Fibroblast of villous mesenchyme (primary cell): ENCODE measurements at regions not wholly inside any gene's neighbourhood (a gene's known extent, or its start where the extent isn't known, plus 50 kb on each side); places are given as distances from the start of the nearest gene placed in this dataset.

Experiments used
- DNase-seq: peaks from one replicate; pipeline ENCODE4 v3.0.0-alpha.2; 2010; ENCODE audit warnings: low read depth
- H3K4me3 ChIP-seq: 2 replicates; pipeline ENCODE4 v1.5.1; 2011; ENCODE audit warnings: low read depth, mild to moderate bottlenecking, low read length
- TF ChIP-seq, protein P1 (sequence below): IDR thresholded peaks from 2 replicates; pipeline ENCODE4 v1.5.1; 2012; ENCODE audit warnings: low read depth, mild to moderate bottlenecking, low read length; ENCODE audit not compliant: insufficient read depth

- TF ChIP-seq, protein P1, sequence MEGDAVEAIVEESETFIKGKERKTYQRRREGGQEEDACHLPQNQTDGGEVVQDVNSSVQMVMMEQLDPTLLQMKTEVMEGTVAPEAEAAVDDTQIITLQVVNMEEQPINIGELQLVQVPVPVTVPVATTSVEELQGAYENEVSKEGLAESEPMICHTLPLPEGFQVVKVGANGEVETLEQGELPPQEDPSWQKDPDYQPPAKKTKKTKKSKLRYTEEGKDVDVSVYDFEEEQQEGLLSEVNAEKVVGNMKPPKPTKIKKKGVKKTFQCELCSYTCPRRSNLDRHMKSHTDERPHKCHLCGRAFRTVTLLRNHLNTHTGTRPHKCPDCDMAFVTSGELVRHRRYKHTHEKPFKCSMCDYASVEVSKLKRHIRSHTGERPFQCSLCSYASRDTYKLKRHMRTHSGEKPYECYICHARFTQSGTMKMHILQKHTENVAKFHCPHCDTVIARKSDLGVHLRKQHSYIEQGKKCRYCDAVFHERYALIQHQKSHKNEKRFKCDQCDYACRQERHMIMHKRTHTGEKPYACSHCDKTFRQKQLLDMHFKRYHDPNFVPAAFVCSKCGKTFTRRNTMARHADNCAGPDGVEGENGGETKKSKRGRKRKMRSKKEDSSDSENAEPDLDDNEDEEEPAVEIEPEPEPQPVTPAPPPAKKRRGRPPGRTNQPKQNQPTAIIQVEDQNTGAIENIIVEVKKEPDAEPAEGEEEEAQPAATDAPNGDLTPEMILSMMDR: no peak
- no peak for DNase-seq
- H3K4me3 ChIP-seq: no peak overlapping the region
These were observed 794.0 kb upstream of the COX7C start for GRCh38 chr5:85823462-85824426.

DNA sequence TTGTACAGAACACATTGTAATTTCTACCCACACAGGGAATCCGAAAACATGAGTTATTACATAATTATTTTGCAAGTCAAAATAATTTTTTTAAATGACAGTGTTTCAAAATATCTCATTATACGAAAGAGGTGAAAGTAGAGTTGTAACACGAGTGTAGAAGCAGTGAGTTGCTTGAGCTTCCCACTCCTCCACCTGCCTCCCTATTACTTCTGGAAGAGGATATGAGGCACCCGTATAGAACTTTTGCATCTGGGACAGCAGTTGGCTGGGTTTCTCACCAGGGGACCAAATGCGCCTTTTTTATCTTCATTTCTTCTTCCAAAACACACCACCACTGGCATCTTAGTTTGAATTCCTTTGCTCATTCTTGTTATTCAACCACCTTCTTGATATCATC, 779.0 kb upstream of the COX7C start:
- no peak for DNase-seq
- TF ChIP-seq, protein P1: no peak

GRCh38 chr5:85841653-85842052, 776.1 kb upstream of the COX7C start:
- DNase-seq: no peak
- TF ChIP-seq, protein P1: no peak
- H3K4me3 ChIP-seq: no peak overlapping the region

More for the DNA sequence above, 779.0 kb upstream of the COX7C start:
- no peak overlapping the region for H3K4me3 ChIP-seq

DNA sequence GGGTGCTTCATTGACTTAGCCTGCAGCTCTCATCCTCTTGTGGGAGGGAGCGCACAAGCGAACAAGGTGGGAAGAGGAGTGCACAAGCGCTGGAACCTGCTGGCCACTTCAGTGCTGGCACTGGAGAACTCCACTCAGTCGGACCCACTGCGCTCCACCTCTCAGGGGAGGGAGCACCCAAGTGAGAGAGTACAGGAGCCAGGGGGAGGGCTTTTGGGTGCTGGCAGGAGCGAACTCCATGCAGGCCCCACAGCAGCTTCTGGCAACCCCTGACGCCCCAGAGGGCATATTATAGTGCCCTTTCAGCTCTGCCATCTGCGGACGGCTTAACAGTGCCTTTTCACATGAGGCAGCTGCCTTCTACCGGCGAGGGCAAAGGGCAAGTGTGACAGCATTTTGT, 774.2 kb upstream of the COX7C start:
- TF ChIP-seq, protein P1: no peak
- no peak for DNase-seq
- no peak overlapping the region for H3K4me3 ChIP-seq

DNA sequence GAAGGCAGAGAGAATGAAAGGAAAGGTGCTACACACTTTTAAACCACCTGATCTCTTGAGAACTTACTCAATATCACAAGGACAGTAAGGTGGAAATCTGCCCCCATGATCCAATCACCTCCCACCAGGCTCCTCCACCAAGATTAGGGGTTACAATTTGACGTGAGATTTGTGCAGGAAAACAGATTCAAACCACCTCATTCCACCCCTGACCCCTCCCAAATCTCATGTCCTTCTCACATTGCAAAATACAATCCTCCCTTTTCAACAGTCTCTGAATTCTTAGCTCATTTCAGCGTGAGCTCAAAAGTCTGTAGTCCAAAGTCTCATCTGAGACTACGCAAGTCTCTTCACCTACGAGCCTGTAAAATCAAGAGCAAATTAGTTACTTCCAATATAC, 768.3 kb upstream of the COX7C start:
- DNase-seq: no peak
- H3K4me3 ChIP-seq: no peak overlapping the region
- TF ChIP-seq, protein P1: no peak

DNA sequence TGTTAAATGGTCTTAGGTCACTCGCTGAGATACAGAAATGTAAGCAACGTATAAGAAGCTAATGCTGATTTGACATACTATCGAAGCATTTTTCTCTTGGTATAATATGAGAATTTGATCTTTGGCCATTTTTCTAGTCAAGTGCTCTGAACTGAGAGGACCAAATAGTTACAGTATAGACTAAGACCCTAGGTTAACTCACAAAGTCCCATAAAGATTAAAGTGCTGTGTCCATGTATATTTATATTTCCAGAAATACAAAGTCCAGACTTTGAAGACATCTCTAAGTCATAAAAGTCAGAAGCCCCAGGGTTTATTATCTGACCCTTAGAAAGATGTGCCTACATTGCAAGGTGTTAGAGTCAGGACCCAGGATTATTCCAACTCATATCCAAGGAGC, 752.4 kb upstream of the COX7C start:
- no peak for DNase-seq
- no peak overlapping the region for H3K4me3 ChIP-seq
- TF ChIP-seq, protein P1: no peak
